Gastrocnemius medialis (tissue), 4 donors: ENCODE measurements at regions not wholly inside any gene's neighbourhood (a gene's known extent, or its start where the extent isn't known, plus 50 kb on each side); places are given as distances from the start of the nearest gene placed in this dataset.

Experiments
- ATAC-seq, 2 donors: fragments of 150-250 bp; one replicate each; pipeline ENCODE4 v1.9.1; 2016
- DNase-seq, 2 donors: peaks; one replicate each; pipeline ENCODE4 v3.0.0-alpha.2; 2019
- H3K27ac ChIP-seq, 4 donors: fragments of 200-600 bp; sonication (generic); 1 replicate in 1 of 4; 2 replicates in 3 of 4; pipeline ENCODE4 v1.5.1; 2016 to 2018; ENCODE audit warnings: mild to moderate bottlenecking in 2 of 4, moderate library complexity in 1 of 4
- H3K27me3 ChIP-seq, 3 donors: fragments of 200-600 bp; sonication (generic) in 2 of 3; 1 replicate in 1 of 3; 2 replicates in 2 of 3; pipeline versions ENCODE4 v1.5.1 to v1.6.0; 2016 to 2019; ENCODE audit warnings: mild to moderate bottlenecking in 1 of 3, moderate library complexity in 1 of 3
- H3K36me3 ChIP-seq, 2 donors: fragments of 200-600 bp; sonication (generic) in 1 of 2; one replicate each; pipeline ENCODE4 v1.5.1; 2017 to 2018
- H3K4me1 ChIP-seq, 2 donors: fragments of 200-600 bp; sonication (generic) in 1 of 2; one replicate each; pipeline ENCODE4 v1.5.1; 2016 to 2017; ENCODE audit warnings: mild to moderate bottlenecking in 2 of 2
- H3K4me3 ChIP-seq, 4 donors: fragments of 200-600 bp; sonication (generic) in 3 of 4; 1 replicate in 1 of 4; 2 replicates in 3 of 4; pipeline ENCODE4 v1.5.1; 2016 to 2019; ENCODE audit warnings: mild to moderate bottlenecking in 2 of 4
- H3K9me3 ChIP-seq, 3 donors: fragments of 200-600 bp; sonication (generic) in 2 of 3; 1 replicate in 1 of 3; 2 replicates in 2 of 3; pipeline ENCODE4 v1.5.1; 2016 to 2019
- CTCF ChIP-seq, 5 experiments: fragments of 450-650 bp in 3 of 5; fragments of 200-600 bp in 2 of 5; sonication (generic) in 2 of 5; IDR thresholded peaks in 4 of 5; conservative IDR thresholded peaks in 1 of 5; 1 replicate in 4 of 5; 2 replicates in 1 of 5; pipeline ENCODE4 v1.5.1; 2016 to 2019; ENCODE audit warnings: antibody characterized with exemption in 5 of 5, mild to moderate bottlenecking in 3 of 5, moderate library complexity in 3 of 5
- POLR2A ChIP-seq, 2 donors: fragments of 450-650 bp; IDR thresholded peaks; one replicate each; pipeline ENCODE4 v1.6.1; 2017; ENCODE audit warnings: antibody characterized with exemption in 2 of 2, mild to moderate bottlenecking in 2 of 2, moderate library complexity in 2 of 2
- in situ Hi-C, 4 donors: fragments of 200-750 bp; cut with MboI; loops; one replicate each; pipeline versions ENCODE4 v1.15.0 to v1.8.0; 2017; ENCODE audit warnings: low sequenced_read_pairs in 4 of 4
- intact Hi-C: fragments of 100-400 bp; cut with DNase I; formaldehyde crosslinking; loops from one replicate; pipeline ENCODE4 v1.15.1; 2023; ENCODE audit warnings: low total_unique reads

GRCh38 chr2:72051971-72052505, 95.6 kb downstream of the CYP26B1 start:
- H3K27ac ChIP-seq = no peak overlapping the region
- no peaks in the 10 kb centered on the region for H3K36me3 ChIP-seq
- intact Hi-C loops = no loop called here
- in situ Hi-C loops = no loop called here
- TF ChIP-seq CTCF (IDR thresholded peaks at IDR 0.05 in 4 of 5, conservative IDR thresholded peaks at IDR 0.05 in 1 of 5) = no peak
- no peak for TF ChIP-seq POLR2A (IDR thresholded peaks at IDR 0.05)
- H3K27me3 ChIP-seq = no peaks in the 10 kb centered on the region
- DNase-seq (no peak), ATAC-seq (no peak)
- no peaks in the 10 kb centered on the region for H3K4me1 ChIP-seq
- H3K4me3 ChIP-seq = no peak overlapping the region
- peaks cover 0 to 3% (median 0%) of the 10 kb centered on the region in 3 donors for H3K9me3 ChIP-seq

- in situ Hi-C loops = no loop called here
- Histone ChIP-seq H3K27ac (no peak overlapping the region), H3K4me3 (no peak overlapping the region), H3K36me3 (no peaks in the 10 kb centered on the region), H3K27me3 (no peaks in the 10 kb centered on the region), H3K9me3 (peaks cover 0 to 3% (median 0%) of the 10 kb centered on the region in 3 donors), H3K4me1 (no peaks in the 10 kb centered on the region)
- intact Hi-C loops = no loop called here
- TF ChIP-seq POLR2A (IDR thresholded peaks at IDR 0.05) (no peak), CTCF (IDR thresholded peaks at IDR 0.05 in 4 of 5, conservative IDR thresholded peaks at IDR 0.05 in 1 of 5) (no peak)
- DNase-seq (no peak), ATAC-seq (no peak)
Measured at GRCh38 chr2:72051204-72051603, 96.5 kb downstream of the CYP26B1 start.

DNA sequence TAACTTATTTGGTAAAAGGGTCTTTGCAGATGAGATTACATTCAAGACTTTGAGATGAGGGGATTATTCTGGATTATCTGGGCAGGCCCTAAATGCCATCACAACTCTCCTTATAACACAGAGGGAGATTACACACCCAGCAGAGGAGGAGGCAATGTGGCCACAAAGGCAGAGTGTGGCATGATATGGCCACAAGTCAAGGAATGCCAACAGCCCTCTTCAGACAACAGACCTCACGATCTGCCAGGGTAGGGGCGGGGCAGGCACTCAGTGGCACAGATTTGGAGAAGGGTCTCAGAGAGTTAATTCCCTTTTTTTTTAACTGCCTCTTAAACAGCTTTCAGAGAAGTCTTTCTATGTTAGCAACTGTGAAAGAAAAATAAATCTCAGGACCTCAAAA, 96.9 kb downstream of the CYP26B1 start:
- no peak overlapping the region for H3K4me3 ChIP-seq
- H3K9me3 ChIP-seq = peaks cover 0 to 3% (median 0%) of the 10 kb centered on the region in 3 donors
- DNase-seq (no peak), ATAC-seq (no peak)
- TF ChIP-seq POLR2A (IDR thresholded peaks at IDR 0.05) = no peak
- no peak for TF ChIP-seq CTCF (IDR thresholded peaks at IDR 0.05 in 4 of 5, conservative IDR thresholded peaks at IDR 0.05 in 1 of 5)
- no peak overlapping the region for H3K27ac ChIP-seq
- in situ Hi-C loops = no loop called here
- no peaks in the 10 kb centered on the region for H3K27me3 ChIP-seq
- H3K36me3 ChIP-seq = no peaks in the 10 kb centered on the region
- intact Hi-C loops = no loop called here
- no peaks in the 10 kb centered on the region for H3K4me1 ChIP-seq

GRCh38 chr2:72048881-72049477, 98.7 kb downstream of the CYP26B1 start:
- Histone ChIP-seq H3K9me3 (peaks cover 0 to 3% (median 0%) of the 10 kb centered on the region in 3 donors), H3K4me1 (no peaks in the 10 kb centered on the region), H3K4me3 (no peak overlapping the region), H3K36me3 (no peaks in the 10 kb centered on the region), H3K27ac (no peak overlapping the region), H3K27me3 (no peaks in the 10 kb centered on the region)
- TF ChIP-seq POLR2A (IDR thresholded peaks at IDR 0.05) (no peak), CTCF (IDR thresholded peaks at IDR 0.05 in 4 of 5, conservative IDR thresholded peaks at IDR 0.05 in 1 of 5) (no peak)
- intact Hi-C loops (no loop called here), in situ Hi-C loops (no loop called here)
- no peak for ATAC-seq
- no peak for DNase-seq

- Histone ChIP-seq H3K27ac (no peak overlapping the region), H3K9me3 (peaks cover 0 to under 1% (median 0%) of the 10 kb centered on the region in 3 donors), H3K36me3 (no peaks in the 10 kb centered on the region), H3K27me3 (no peaks in the 10 kb centered on the region), H3K4me3 (no peak overlapping the region), H3K4me1 (no peaks in the 10 kb centered on the region)
- ATAC-seq (no peak), DNase-seq (no peak)
- in situ Hi-C loops (no loop called here), intact Hi-C loops (no loop called here)
- TF ChIP-seq POLR2A (IDR thresholded peaks at IDR 0.05) (no peak), CTCF (IDR thresholded peaks at IDR 0.05 in 4 of 5, conservative IDR thresholded peaks at IDR 0.05 in 1 of 5) (no peak)
Measured at GRCh38 chr2:72043985-72044384, 103.7 kb downstream of the CYP26B1 start.
